CD8-positive, alpha-beta memory T cell (primary cell): ENCODE measurements at regions not wholly inside any gene's neighbourhood (a gene's known extent, or its start where the extent isn't known, plus 50 kb on each side); places are given as distances from the start of the nearest gene placed in this dataset.

Experiments used
- CTCF ChIA-PET: fragments of 350-600 bp; sonication (Branson Sonifier 250); formaldehyde crosslinking; loops from one replicate; lab custom pipeline; 2021; ENCODE audit warnings: antibody characterized with exemption; lab: Charles Lee
- POLR2A ChIA-PET: fragments of 350-600 bp; sonication (Branson Sonifier 250); formaldehyde crosslinking; loops from one replicate; lab custom pipeline; 2021; ENCODE audit warnings: antibody characterized with exemption; lab: Charles Lee
- DNase-seq, 5 donors: peaks; one replicate each; pipeline versions ENCODE4 v3.0.0 to v3.0.0-alpha.2; 2020 to 2022; ENCODE audit warnings: mixed read lengths in 1 of 5
- H3K27ac ChIP-seq: one replicate; pipeline ENCODE4 v1.7.0; 2013; ENCODE audit warnings: low read depth, mild to moderate bottlenecking, low read length, moderate library complexity
- H3K27me3 ChIP-seq: 2 replicates; pipeline ENCODE4 v1.7.0; 2013; ENCODE audit warnings: low read length, mild to moderate bottlenecking; ENCODE audit not compliant: insufficient read depth, poor library complexity, severe bottlenecking
- H3K36me3 ChIP-seq: 2 replicates; pipeline ENCODE4 v1.7.0; 2013; ENCODE audit warnings: mild to moderate bottlenecking, low read length, moderate library complexity; ENCODE audit not compliant: insufficient read depth
- H3K4me1 ChIP-seq: 2 replicates; pipeline ENCODE4 v1.7.0; 2013; ENCODE audit warnings: mild to moderate bottlenecking, low read length, moderate library complexity; ENCODE audit not compliant: insufficient read depth
- H3K4me3 ChIP-seq: 2 replicates; pipeline ENCODE4 v1.7.0; 2013; ENCODE audit warnings: mild to moderate bottlenecking, low read length
- H3K9me3 ChIP-seq: 2 replicates; pipeline ENCODE4 v1.7.0; 2013; ENCODE audit warnings: mild to moderate bottlenecking, low read length
- H3K27ac Mint-ChIP-seq, 8 donors: one replicate each; pipeline ENCODE4 v1.8.0; 2020 to 2021; ENCODE audit warnings: mixed read lengths in 8 of 8, mild to moderate bottlenecking in 6 of 8, inconsistent platforms in 3 of 8, moderate library complexity in 3 of 8
- H3K27me3 Mint-ChIP-seq, 2 donors: one replicate each; pipeline ENCODE4 v1.8.0; 2020 to 2021; ENCODE audit warnings: mixed read lengths in 2 of 2, mild to moderate bottlenecking in 1 of 2, moderate library complexity in 1 of 2
- H3K36me3 Mint-ChIP-seq, 3 donors: one replicate each; pipeline ENCODE4 v1.8.0; 2020 to 2021; ENCODE audit warnings: mixed read lengths in 3 of 3, inconsistent platforms in 1 of 3, mild to moderate bottlenecking in 1 of 3
- H3K4me1 Mint-ChIP-seq, 3 donors: one replicate each; pipeline ENCODE4 v1.8.0; 2020 to 2021; ENCODE audit warnings: mixed read lengths in 3 of 3, inconsistent platforms in 1 of 3, mild to moderate bottlenecking in 1 of 3
- H3K4me3 Mint-ChIP-seq, 7 donors: one replicate each; pipeline ENCODE4 v1.8.0; 2020 to 2021; ENCODE audit warnings: mixed read lengths in 7 of 7, mild to moderate bottlenecking in 6 of 7, moderate library complexity in 4 of 7, inconsistent platforms in 2 of 7
- H3K9me3 Mint-ChIP-seq, 5 donors: one replicate each; pipeline ENCODE4 v1.8.0; 2020 to 2022; ENCODE audit warnings: mixed read lengths in 5 of 5, mild to moderate bottlenecking in 3 of 5, moderate library complexity in 2 of 5, inconsistent platforms in 1 of 5

DNA sequence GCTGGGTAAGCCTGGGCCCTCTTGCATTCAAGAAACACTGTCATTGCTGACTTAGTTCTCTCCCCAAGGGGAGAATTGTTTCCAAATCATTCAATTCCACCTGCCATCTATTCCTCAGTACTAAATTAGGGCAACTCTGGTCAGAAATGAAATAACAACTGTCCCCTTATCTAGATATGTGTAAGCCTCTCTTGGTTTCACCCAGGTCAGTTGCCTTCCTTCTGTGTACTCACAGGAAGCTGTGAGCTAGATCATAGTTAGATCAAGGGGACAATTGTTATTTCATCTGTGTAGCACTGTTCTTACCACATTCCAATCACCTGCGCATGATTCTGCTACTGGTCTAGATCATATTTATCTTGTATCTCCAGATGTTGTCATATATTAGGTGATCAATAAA is 483.0 kb upstream of the SORCS1 start:
- POLR2A ChIA-PET = no interaction called here
- no peak overlapping the region for H3K27ac Mint-ChIP-seq

GRCh38 chr10:107631876-107632275 is 467.4 kb upstream of the SORCS1 start:
- no peaks in the 10 kb centered on the region for H3K36me3 ChIP-seq
- CTCF ChIA-PET = no interaction called here
- Mint-ChIP-seq H3K36me3 (peaks cover 0 to 3% (median 0%) of the 10 kb centered on the region in 3 donors), H3K27me3 (peaks cover 0 to 1% of the 10 kb centered on the region in 2 donors), H3K4me3 (no peak overlapping the region), H3K9me3 (peaks cover 6 to 35% (median 17%) of the 10 kb centered on the region in 5 donors), H3K27ac (no peak overlapping the region), H3K4me1 (no peaks in the 10 kb centered on the region)
- H3K27ac ChIP-seq = no peak overlapping the region
- DNase-seq = no peak
- no peaks in the 10 kb centered on the region for H3K9me3 ChIP-seq
- POLR2A ChIA-PET = no interaction called here
- no peak overlapping the region for H3K4me3 ChIP-seq
- no peaks in the 10 kb centered on the region for H3K27me3 ChIP-seq
- no peaks in the 10 kb centered on the region for H3K4me1 ChIP-seq

More for the DNA sequence above, 483.0 kb upstream of the SORCS1 start:
- H3K4me3 Mint-ChIP-seq = no peak overlapping the region
- CTCF ChIA-PET = no interaction called here
- H3K36me3 Mint-ChIP-seq = no peaks in the 10 kb centered on the region
- DNase-seq = no peak
- H3K9me3 ChIP-seq = no peaks in the 10 kb centered on the region
- no peaks in the 10 kb centered on the region for H3K36me3 ChIP-seq
- H3K4me1 ChIP-seq = no peaks in the 10 kb centered on the region
- H3K27me3 Mint-ChIP-seq = no peaks in the 10 kb centered on the region
- no peaks in the 10 kb centered on the region for H3K27me3 ChIP-seq
- no peaks in the 10 kb centered on the region for H3K4me1 Mint-ChIP-seq
- no peak overlapping the region for H3K4me3 ChIP-seq
- H3K27ac ChIP-seq = no peak overlapping the region
- H3K9me3 Mint-ChIP-seq = peaks cover 5 to 33% (median 7%) of the 10 kb centered on the region in 5 donors

- POLR2A ChIA-PET = no interaction called here
- no peaks in the 10 kb centered on the region for H3K36me3 Mint-ChIP-seq
Observed at GRCh38 chr10:107626862-107627261, 462.4 kb upstream of the SORCS1 start.

GRCh38 chr10:107623292-107623691 is 458.8 kb upstream of the SORCS1 start:
- H3K27me3 Mint-ChIP-seq = no peaks in the 10 kb centered on the region
- no peaks in the 10 kb centered on the region for H3K4me1 Mint-ChIP-seq
- no peaks in the 10 kb centered on the region for H3K9me3 ChIP-seq
- H3K4me3 Mint-ChIP-seq = no peak overlapping the region
- no peak overlapping the region for H3K4me3 ChIP-seq
- no peaks in the 10 kb centered on the region for H3K4me1 ChIP-seq
- H3K27ac Mint-ChIP-seq = no peak overlapping the region
- H3K36me3 Mint-ChIP-seq = no peaks in the 10 kb centered on the region
- peaks cover 0 to 23% (median 14%) of the 10 kb centered on the region in 5 donors for H3K9me3 Mint-ChIP-seq
- CTCF ChIA-PET = no interaction called here
- POLR2A ChIA-PET = no interaction called here
- no peak for DNase-seq
- no peaks in the 10 kb centered on the region for H3K27me3 ChIP-seq
- H3K36me3 ChIP-seq = no peaks in the 10 kb centered on the region
- H3K27ac ChIP-seq = no peak overlapping the region

More at GRCh38 chr10:107626862-107627261, 462.4 kb upstream of the SORCS1 start:
- H3K27me3 ChIP-seq = no peaks in the 10 kb centered on the region
- H3K4me1 Mint-ChIP-seq = no peaks in the 10 kb centered on the region
- no peak overlapping the region for H3K27ac Mint-ChIP-seq
- H3K27ac ChIP-seq = no peak overlapping the region
- no peaks in the 10 kb centered on the region for H3K36me3 ChIP-seq
- H3K4me3 Mint-ChIP-seq = no peak overlapping the region
- H3K27me3 Mint-ChIP-seq = no peaks in the 10 kb centered on the region
- no peaks in the 10 kb centered on the region for H3K9me3 ChIP-seq
- peaks cover 1 to 18% (median 14%) of the 10 kb centered on the region in 5 donors for H3K9me3 Mint-ChIP-seq
- no peak overlapping the region for H3K4me3 ChIP-seq
- H3K4me1 ChIP-seq = no peaks in the 10 kb centered on the region
- CTCF ChIA-PET = no interaction called here
- no peak for DNase-seq

GRCh38 chr10:107619139-107619538 is 454.6 kb upstream of the SORCS1 start:
- Histone ChIP-seq H3K36me3 (no peaks in the 10 kb centered on the region), H3K27me3 (no peaks in the 10 kb centered on the region), H3K4me1 (no peaks in the 10 kb centered on the region), H3K9me3 (no peaks in the 10 kb centered on the region), H3K4me3 (no peak overlapping the region), H3K27ac (no peak overlapping the region)
- Mint-ChIP-seq H3K36me3 (no peaks in the 10 kb centered on the region), H3K4me1 (no peaks in the 10 kb centered on the region), H3K27me3 (no peaks in the 10 kb centered on the region), H3K4me3 (no peak overlapping the region), H3K9me3 (peaks cover 3 to 22% (median 15%) of the 10 kb centered on the region in 5 donors), H3K27ac (no peak overlapping the region)
- no peak for DNase-seq
- POLR2A ChIA-PET = no interaction called here
- CTCF ChIA-PET = no interaction called here

DNA sequence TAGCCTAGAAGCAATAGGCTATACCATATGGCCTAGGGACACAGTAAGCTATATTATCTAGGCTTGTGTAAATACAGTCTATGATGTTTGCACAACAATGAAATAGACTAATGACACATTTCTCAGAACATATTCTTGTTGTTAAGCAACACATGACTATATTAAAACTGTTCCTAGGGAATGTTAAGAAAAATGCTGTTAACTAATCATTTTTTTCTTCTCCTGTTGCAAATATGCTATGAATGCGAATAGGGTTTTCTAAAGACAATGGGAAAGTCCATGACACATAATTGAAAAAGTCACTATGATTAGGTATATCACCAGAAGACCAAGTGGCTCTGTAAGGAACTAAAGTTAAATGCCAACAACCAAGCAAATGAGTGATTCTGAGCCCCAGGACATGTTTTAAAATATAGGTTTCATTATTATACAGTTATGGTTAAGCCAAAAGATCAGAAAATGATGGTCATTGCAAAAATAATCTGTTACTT is 454.0 kb upstream of the SORCS1 start:
- Histone ChIP-seq H3K36me3 (no peaks in the 10 kb centered on the region), H3K4me1 (no peaks in the 10 kb centered on the region), H3K9me3 (no peaks in the 10 kb centered on the region), H3K27me3 (no peaks in the 10 kb centered on the region), H3K4me3 (no peak overlapping the region), H3K27ac (no peak overlapping the region)
- Mint-ChIP-seq H3K9me3 (peaks cover 3 to 22% (median 14%) of the 10 kb centered on the region in 5 donors), H3K4me3 (no peak overlapping the region), H3K27me3 (no peaks in the 10 kb centered on the region), H3K4me1 (no peaks in the 10 kb centered on the region), H3K27ac (no peak overlapping the region), H3K36me3 (no peaks in the 10 kb centered on the region)
- ChIA-PET CTCF (no interaction called here), POLR2A (no interaction called here)
- DNase-seq = no peak

DNA sequence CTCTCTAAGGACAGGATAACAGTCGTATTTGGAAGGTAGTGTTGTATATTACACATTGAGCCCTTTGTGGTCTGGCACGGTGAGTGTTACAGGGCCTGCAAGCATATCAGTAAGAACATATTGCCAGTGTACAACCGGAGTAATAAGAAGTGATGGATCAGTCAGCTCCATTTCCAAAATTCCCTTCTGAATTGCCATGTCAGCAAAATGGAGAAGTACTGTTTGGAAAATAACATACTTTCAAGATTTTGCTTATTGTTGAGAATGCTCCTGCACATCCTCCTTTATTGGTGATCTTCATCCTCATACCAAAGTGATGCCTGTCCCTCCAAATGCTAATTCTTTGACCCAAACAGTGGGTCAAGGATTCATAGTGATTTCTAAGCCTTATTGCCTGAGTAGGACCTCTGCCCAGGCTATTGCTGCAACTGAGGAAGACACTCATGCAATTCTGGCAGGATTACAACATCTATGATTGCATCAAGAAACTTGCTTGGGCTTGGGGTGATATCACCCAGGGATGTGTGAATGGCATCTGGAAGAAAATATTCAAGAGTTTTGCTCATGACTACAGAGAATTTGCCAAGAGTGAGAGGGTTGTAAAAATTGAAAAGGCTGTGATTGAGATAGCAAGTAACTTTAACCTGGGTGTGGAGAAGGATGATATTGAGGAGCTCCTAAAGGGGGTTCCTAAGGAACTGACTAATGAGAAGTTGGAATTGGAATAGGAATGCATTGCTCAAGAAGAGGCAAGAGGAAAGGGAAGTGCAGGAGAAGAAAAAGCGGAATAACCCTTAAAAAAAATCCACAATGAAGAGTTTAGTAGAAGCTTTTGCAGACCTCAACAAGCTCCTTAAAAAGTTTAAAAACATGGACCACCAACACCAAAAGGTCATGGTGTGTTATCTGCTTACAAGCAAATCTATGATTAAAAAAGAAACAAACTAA is 452.2 kb upstream of the SORCS1 start:
- peaks cover 3 to 28% (median 15%) of the 10 kb centered on the region in 5 donors for H3K9me3 Mint-ChIP-seq
- no peaks in the 10 kb centered on the region for H3K36me3 Mint-ChIP-seq
- no peaks in the 10 kb centered on the region for H3K27me3 ChIP-seq
- H3K4me3 ChIP-seq = no peak overlapping the region
- H3K4me3 Mint-ChIP-seq = no peak overlapping the region
- H3K27me3 Mint-ChIP-seq = no peaks in the 10 kb centered on the region
- POLR2A ChIA-PET = no interaction called here
- DNase-seq = no peak
- H3K4me1 Mint-ChIP-seq = no peaks in the 10 kb centered on the region
- H3K27ac Mint-ChIP-seq = no peak overlapping the region
- no peak overlapping the region for H3K27ac ChIP-seq
- H3K36me3 ChIP-seq = no peaks in the 10 kb centered on the region
- H3K4me1 ChIP-seq = no peaks in the 10 kb centered on the region
- H3K9me3 ChIP-seq = no peaks in the 10 kb centered on the region
- CTCF ChIA-PET = no interaction called here

- no peaks in the 10 kb centered on the region for H3K27me3 Mint-ChIP-seq
- Histone ChIP-seq H3K36me3 (no peaks in the 10 kb centered on the region), H3K9me3 (no peaks in the 10 kb centered on the region), H3K4me1 (no peaks in the 10 kb centered on the region), H3K27ac (no peak overlapping the region), H3K4me3 (no peak overlapping the region), H3K27me3 (no peaks in the 10 kb centered on the region)
- DNase-seq = no peak
- H3K36me3 Mint-ChIP-seq = no peaks in the 10 kb centered on the region
- CTCF ChIA-PET = no interaction called here
- POLR2A ChIA-PET = no interaction called here
- H3K4me1 Mint-ChIP-seq = no peaks in the 10 kb centered on the region
- H3K9me3 Mint-ChIP-seq = peaks cover 3 to 28% (median 15%) of the 10 kb centered on the region in 5 donors
- H3K4me3 Mint-ChIP-seq = no peak overlapping the region
- H3K27ac Mint-ChIP-seq = no peak overlapping the region
Observed at GRCh38 chr10:107616031-107616430, 451.5 kb upstream of the SORCS1 start.
